Skeletal muscle tissue (tissue), 3 donors: ENCODE measurements at regions not wholly inside any gene's neighbourhood (a gene's known extent, or its start where the extent isn't known, plus 50 kb on each side); places are given as distances from the start of the nearest gene placed in this dataset.

Experiments used
- H3K27ac ChIP-seq: one replicate; pipeline ENCODE4 v1.7.0; 2013; ENCODE audit warnings: mild to moderate bottlenecking, low read depth, low read length, inconsistent platforms
- H3K27me3 ChIP-seq, 3 donors: one replicate each; pipeline ENCODE4 v1.7.0; 2013; ENCODE audit warnings: low read length in 3 of 3; ENCODE audit not compliant: control insufficient read depth in 3 of 3, insufficient read depth in 3 of 3
- H3K36me3 ChIP-seq, 3 donors: one replicate each; pipeline ENCODE4 v1.7.0; 2013; ENCODE audit warnings: low read length in 3 of 3; ENCODE audit not compliant: control insufficient read depth in 3 of 3, insufficient read depth in 3 of 3
- H3K4me1 ChIP-seq, 3 donors: one replicate each; pipeline ENCODE4 v1.7.0; 2013; ENCODE audit warnings: low read length in 3 of 3, mild to moderate bottlenecking in 3 of 3; ENCODE audit not compliant: control insufficient read depth in 3 of 3, insufficient read depth in 3 of 3
- H3K4me3 ChIP-seq, 3 donors: one replicate each; pipeline ENCODE4 v1.7.0; 2013; ENCODE audit warnings: low read length in 3 of 3
- H3K9ac ChIP-seq, 3 donors: one replicate each; pipeline ENCODE4 v1.7.0; 2013; ENCODE audit warnings: low read length in 3 of 3, mild to moderate bottlenecking in 3 of 3, moderate library complexity in 2 of 3, low read depth in 1 of 3
- H3K9me3 ChIP-seq, 3 donors: one replicate each; pipeline ENCODE4 v1.7.0; 2013; ENCODE audit warnings: low read length in 3 of 3; ENCODE audit not compliant: control insufficient read depth in 3 of 3
- donor health status: Osteomylitis.

GRCh38 chr1:58836408-58836807 is 52.6 kb upstream of the JUN start:
- Histone ChIP-seq H3K27me3 (no peaks in the 10 kb centered on the region), H3K27ac (no peak overlapping the region), H3K4me3 (no peak overlapping the region), H3K9me3 (no peaks in the 10 kb centered on the region), H3K9ac (no peak overlapping the region), H3K4me1 (peaks cover 0 to 6% (median 0%) of the 10 kb centered on the region in 3 donors), H3K36me3 (no peaks in the 10 kb centered on the region)

GRCh38 chr1:58837886-58838285 is 54.0 kb upstream of the JUN start:
- H3K27ac ChIP-seq, result no peak overlapping the region
- H3K4me3 ChIP-seq, result no peak overlapping the region
- peaks cover 0 to 6% (median 0%) of the 10 kb centered on the region in 3 donors for H3K4me1 ChIP-seq
- no peaks in the 10 kb centered on the region for H3K9me3 ChIP-seq
- no peaks in the 10 kb centered on the region for H3K36me3 ChIP-seq
- H3K9ac ChIP-seq, result no peak overlapping the region
- no peaks in the 10 kb centered on the region for H3K27me3 ChIP-seq

- H3K27ac ChIP-seq, result no peak overlapping the region
- no peaks in the 10 kb centered on the region for H3K36me3 ChIP-seq
- no peaks in the 10 kb centered on the region for H3K9me3 ChIP-seq
- no peak overlapping the region for H3K4me3 ChIP-seq
- H3K9ac ChIP-seq, result no peak overlapping the region
- H3K27me3 ChIP-seq, result no peaks in the 10 kb centered on the region
- H3K4me1 ChIP-seq, result peaks cover 0 to 6% (median 0%) of the 10 kb centered on the region in 3 donors
Measured at GRCh38 chr1:58839147-58839795, 55.4 kb upstream of the JUN start.

DNA sequence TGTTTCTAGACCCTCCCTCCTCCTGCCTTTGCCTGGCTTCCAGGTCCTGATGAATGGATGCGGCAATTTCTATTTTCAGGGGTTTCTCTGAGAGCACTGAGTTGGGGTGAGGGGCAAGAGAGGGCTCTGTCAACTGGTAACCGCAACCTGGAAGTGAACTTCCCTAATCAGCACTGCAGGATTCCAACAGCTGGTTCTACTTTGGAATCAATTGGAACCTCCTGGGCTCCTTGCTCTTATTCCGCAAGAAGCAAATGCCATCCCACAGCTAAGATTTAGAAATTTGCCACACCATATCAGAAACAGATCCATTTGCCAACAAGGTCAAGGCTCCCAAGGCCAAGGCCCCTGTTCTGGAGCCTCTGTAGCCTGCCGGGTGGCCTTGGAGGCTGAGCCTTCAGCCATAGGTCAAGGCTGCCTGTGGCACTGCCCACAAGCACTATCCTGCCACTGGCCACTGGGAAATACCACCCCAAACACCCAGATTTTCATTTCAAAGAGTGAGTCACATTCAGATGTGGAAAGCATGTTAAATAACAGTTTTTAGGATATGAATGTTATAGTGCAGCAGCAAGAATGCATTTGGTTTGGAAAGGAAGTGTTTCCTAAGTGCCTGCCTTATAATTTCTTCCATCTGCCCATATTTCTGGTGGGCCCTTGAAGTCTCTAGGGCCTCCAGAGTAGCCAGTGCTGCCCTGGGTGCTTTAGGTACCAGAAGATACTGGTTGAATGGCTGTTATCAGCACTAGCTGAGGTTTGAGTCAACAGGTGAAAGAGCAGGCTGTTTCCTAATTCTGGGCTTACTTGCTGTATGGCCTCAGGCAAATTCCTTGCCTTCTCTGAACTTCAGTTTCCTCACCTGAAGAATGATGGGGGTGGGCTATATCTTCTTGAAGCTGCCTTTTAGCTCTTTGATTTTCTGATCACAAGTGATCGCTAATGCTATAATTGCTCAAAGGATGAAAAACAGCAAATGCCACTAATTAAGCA is 56.3 kb upstream of the JUN start:
- Histone ChIP-seq H3K27ac (no peak overlapping the region), H3K27me3 (no peaks in the 10 kb centered on the region)

DNA sequence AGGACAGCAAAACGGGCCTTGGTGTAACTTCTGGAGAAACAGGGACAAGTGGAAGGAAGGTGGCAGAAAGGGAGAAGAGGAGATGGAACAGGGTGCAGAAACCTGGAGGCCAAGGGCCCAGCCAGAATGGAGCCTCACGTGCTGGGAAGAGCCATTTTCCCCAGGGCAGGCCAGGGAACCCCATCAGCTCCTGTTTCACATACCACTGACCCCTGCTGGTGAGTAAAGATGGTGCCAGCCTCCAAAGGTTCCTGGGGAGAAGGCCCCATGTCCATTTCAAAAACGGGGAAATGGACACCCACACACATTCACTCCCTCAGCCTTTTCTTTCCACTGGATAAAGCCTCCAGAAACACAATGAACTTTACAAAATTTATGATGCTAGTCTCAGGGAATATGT is 57.6 kb upstream of the JUN start:
- no peak overlapping the region for H3K9ac ChIP-seq
- H3K27ac ChIP-seq, result no peak overlapping the region
- H3K4me3 ChIP-seq, result no peak overlapping the region
- no peaks in the 10 kb centered on the region for H3K9me3 ChIP-seq
- no peaks in the 10 kb centered on the region for H3K36me3 ChIP-seq
- no peaks in the 10 kb centered on the region for H3K27me3 ChIP-seq
- H3K4me1 ChIP-seq, result peaks cover 0 to under 1% (median 0%) of the 10 kb centered on the region in 3 donors

More for the DNA sequence above, 56.3 kb upstream of the JUN start:
- no peak overlapping the region for H3K9ac ChIP-seq
- no peak overlapping the region for H3K4me3 ChIP-seq
- H3K9me3 ChIP-seq, result no peaks in the 10 kb centered on the region
- H3K36me3 ChIP-seq, result no peaks in the 10 kb centered on the region
- H3K4me1 ChIP-seq, result peaks cover 0 to 6% (median 0%) of the 10 kb centered on the region in 3 donors

GRCh38 chr1:58842941-58843340 is 59.1 kb upstream of the JUN start:
- no peaks in the 10 kb centered on the region for H3K4me1 ChIP-seq
- no peak overlapping the region for H3K4me3 ChIP-seq
- no peaks in the 10 kb centered on the region for H3K27me3 ChIP-seq
- H3K9me3 ChIP-seq, result no peaks in the 10 kb centered on the region
- H3K9ac ChIP-seq, result no peak overlapping the region
- H3K36me3 ChIP-seq, result no peaks in the 10 kb centered on the region
- H3K27ac ChIP-seq, result no peak overlapping the region

GRCh38 chr1:58844176-58844575 is 60.3 kb upstream of the JUN start:
- Histone ChIP-seq H3K4me1 (peaks cover 0 to 6% (median 6%) of the 10 kb centered on the region in 3 donors), H3K4me3 (no peak overlapping the region), H3K9me3 (no peaks in the 10 kb centered on the region), H3K27ac (no peak overlapping the region), H3K36me3 (no peaks in the 10 kb centered on the region), H3K9ac (no peak overlapping the region), H3K27me3 (no peaks in the 10 kb centered on the region)

DNA sequence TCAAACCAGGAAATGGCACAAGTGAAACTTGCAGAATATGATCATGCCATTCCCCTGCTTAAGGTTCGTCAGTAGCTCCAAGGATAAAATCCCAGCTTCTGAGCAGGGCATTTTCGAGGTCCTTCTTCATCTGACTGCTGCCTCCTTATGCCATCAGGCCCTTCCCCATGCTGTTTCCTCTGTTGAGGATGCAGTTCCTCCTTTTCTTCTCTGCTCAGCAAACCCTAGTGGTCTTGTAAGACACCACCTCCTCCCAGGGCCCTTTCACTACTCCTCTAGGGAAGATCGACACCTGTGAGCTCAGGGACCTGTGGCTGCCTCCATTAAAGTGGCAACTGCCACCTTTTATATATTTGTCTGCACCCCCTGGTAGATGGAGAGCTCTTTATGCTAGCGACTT is 62.1 kb upstream of the JUN start:
- peaks cover 0 to 6% (median 6%) of the 10 kb centered on the region in 3 donors for H3K4me1 ChIP-seq
- no peaks in the 10 kb centered on the region for H3K36me3 ChIP-seq
- H3K9me3 ChIP-seq, result no peaks in the 10 kb centered on the region
- no peak overlapping the region for H3K9ac ChIP-seq
- no peak overlapping the region for H3K4me3 ChIP-seq
- H3K27ac ChIP-seq, result no peak overlapping the region
- H3K27me3 ChIP-seq, result no peaks in the 10 kb centered on the region

DNA sequence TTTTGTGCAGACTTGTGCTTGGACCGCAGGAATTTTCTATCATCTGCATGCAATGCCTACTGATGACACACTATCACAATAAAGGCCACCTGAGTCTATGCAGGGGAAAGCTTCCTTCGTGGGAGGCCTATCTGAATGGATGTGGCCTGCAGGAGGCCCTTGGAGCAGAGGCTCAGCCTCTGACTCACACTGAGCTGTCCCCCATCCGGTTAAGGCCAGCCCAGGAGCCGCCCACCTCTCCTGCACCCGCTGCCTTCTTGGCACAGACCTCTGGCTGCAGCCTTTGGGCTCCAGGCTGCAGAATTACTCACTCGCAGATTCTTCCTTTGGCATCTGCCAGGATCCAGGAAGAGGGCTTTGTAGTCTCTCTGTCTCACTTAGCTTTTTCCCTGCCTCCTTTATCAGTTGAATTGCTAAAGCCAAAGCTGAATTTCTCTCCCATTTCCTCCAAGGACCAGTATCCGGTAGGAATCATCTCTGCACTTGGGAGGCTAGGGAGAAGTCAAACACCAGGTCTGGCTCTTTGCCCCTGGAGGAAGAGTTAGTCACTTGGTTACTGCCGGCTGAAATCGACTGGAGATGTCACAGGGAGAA is 65.1 kb upstream of the JUN start:
- no peaks in the 10 kb centered on the region for H3K27me3 ChIP-seq
- H3K4me1 ChIP-seq, result peaks cover 0 to 6% (median 6%) of the 10 kb centered on the region in 3 donors
- H3K4me3 ChIP-seq, result no peak overlapping the region
- no peak overlapping the region for H3K9ac ChIP-seq
- no peaks in the 10 kb centered on the region for H3K36me3 ChIP-seq
- no peaks in the 10 kb centered on the region for H3K9me3 ChIP-seq
- H3K27ac ChIP-seq, result no peak overlapping the region

- Histone ChIP-seq H3K27ac (no peak overlapping the region), H3K9me3 (no peaks in the 10 kb centered on the region), H3K4me1 (peaks cover 0 to 6% (median 6%) of the 10 kb centered on the region in 3 donors), H3K4me3 (no peak overlapping the region), H3K36me3 (no peaks in the 10 kb centered on the region), H3K9ac (no peak overlapping the region), H3K27me3 (no peaks in the 10 kb centered on the region)
Measured at GRCh38 chr1:58849551-58849950, 65.7 kb upstream of the JUN start.
